H1 (cell line): ENCODE measurements at regions not wholly inside any gene's neighbourhood (a gene's known extent, or its start where the extent isn't known, plus 50 kb on each side); places are given as distances from the start of the nearest gene placed in this dataset.

Experiments used
- CBX5 ChIP-seq: fragments of 300-800, 300-1000 bp; sonication (generic); IDR thresholded peaks from 2 replicates; pipeline ENCODE4 v1.7.1; 2016; ENCODE audit warnings: antibody characterized with exemption, low read length, low read depth
- CHD2 ChIP-seq: IDR thresholded peaks from 2 replicates; pipeline ENCODE4 v1.6.1; 2012; ENCODE audit warnings: low read length, improper control_type of control experiment
- HDAC2 ChIP-seq, 2 experiments: fragments of 300-600 bp in 1 of 2; sonication (generic) in 1 of 2; IDR thresholded peaks; 2 replicates each; pipeline ENCODE4 v1.6.1; 2011 to 2012; ENCODE audit warnings: low read depth in 2 of 2, low read length in 2 of 2, mild to moderate bottlenecking in 2 of 2, moderate library complexity in 2 of 2, borderline replicate concordance in 1 of 2, inconsistent platforms in 1 of 2
- JUN ChIP-seq: IDR thresholded peaks from 2 replicates; pipeline ENCODE4 v1.6.1; 2011; ENCODE audit warnings: low read depth, mild to moderate bottlenecking, improper control_type of control experiment, low read length
- MAFK ChIP-seq: IDR thresholded peaks from 2 replicates; pipeline ENCODE4 v1.6.1; 2012; ENCODE audit warnings: low read depth, mild to moderate bottlenecking, improper control_type of control experiment, low read length
- POLR2A ChIP-seq, 2 experiments: IDR thresholded peaks; 1 replicate in 1 of 2; 2 replicates in 1 of 2; pipeline ENCODE4 v1.6.1; 2011; ENCODE audit warnings: low read depth in 2 of 2, low read length in 2 of 2, mild to moderate bottlenecking in 2 of 2; ENCODE audit errors: control extremely low read depth in 1 of 2
- RBBP5 ChIP-seq: IDR thresholded peaks from 2 replicates; pipeline ENCODE4 v1.7.1; 2012; ENCODE audit warnings: low read depth, mild to moderate bottlenecking, inconsistent platforms, low read length, moderate library complexity, borderline replicate concordance
- SIN3A ChIP-seq, 2 experiments: IDR thresholded peaks in 1 of 2; conservative IDR thresholded peaks in 1 of 2; 2 replicates each; pipeline ENCODE4 v1.6.1; 2011 to 2012; ENCODE audit warnings: low read length in 2 of 2, improper control_type of control experiment in 1 of 2, low read depth in 1 of 2, mild to moderate bottlenecking in 1 of 2
- TBP ChIP-seq: IDR thresholded peaks from 2 replicates; pipeline ENCODE4 v1.6.1; 2011; ENCODE audit warnings: low read depth, low read length, improper control_type of control experiment
- TCF12 ChIP-seq: IDR thresholded peaks from 2 replicates; pipeline ENCODE4 v1.6.1; 2011; ENCODE audit warnings: low read depth, mild to moderate bottlenecking, low read length
- TEAD4 ChIP-seq: IDR thresholded peaks from 2 replicates; pipeline ENCODE4 v1.6.1; 2012; ENCODE audit warnings: low read depth, low read length, inconsistent platforms, mixed read lengths
- TF ChIP-seq, protein P1 (sequence below): fragments of 300-600 bp; sonication (generic); IDR thresholded peaks from 2 replicates; pipeline ENCODE4 v1.7.1; 2012; ENCODE audit warnings: low read length, moderate library complexity, mild to moderate bottlenecking, inconsistent platforms; ENCODE audit not compliant: insufficient replicate concordance
- TF ChIP-seq, protein P2 (sequence below): IDR thresholded peaks from 2 replicates; pipeline ENCODE4 v1.6.1; 2012; ENCODE audit warnings: inconsistent platforms

DNA sequence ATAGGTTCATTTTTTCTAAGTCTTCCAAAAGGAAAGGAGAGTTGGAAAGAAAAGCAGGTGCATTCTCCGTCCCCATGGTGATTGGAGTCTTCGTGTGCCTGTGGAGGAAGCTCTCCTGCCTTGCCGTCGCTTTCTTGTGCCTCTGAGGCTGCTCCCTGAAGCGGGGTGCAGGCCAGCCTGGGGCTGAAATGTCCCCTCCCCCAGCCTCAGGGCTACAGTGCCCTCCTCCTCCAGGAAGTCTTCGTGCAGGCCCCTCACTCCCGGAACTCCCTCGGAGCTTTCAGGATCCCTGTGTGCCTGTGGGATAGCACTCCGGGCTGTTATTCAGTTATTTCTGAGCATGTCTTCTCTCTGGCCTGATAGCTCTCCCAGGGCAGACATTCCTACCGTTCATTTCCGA is 569.2 kb downstream of the VRK1 start (continued):
- TF ChIP-seq, protein P1, sequence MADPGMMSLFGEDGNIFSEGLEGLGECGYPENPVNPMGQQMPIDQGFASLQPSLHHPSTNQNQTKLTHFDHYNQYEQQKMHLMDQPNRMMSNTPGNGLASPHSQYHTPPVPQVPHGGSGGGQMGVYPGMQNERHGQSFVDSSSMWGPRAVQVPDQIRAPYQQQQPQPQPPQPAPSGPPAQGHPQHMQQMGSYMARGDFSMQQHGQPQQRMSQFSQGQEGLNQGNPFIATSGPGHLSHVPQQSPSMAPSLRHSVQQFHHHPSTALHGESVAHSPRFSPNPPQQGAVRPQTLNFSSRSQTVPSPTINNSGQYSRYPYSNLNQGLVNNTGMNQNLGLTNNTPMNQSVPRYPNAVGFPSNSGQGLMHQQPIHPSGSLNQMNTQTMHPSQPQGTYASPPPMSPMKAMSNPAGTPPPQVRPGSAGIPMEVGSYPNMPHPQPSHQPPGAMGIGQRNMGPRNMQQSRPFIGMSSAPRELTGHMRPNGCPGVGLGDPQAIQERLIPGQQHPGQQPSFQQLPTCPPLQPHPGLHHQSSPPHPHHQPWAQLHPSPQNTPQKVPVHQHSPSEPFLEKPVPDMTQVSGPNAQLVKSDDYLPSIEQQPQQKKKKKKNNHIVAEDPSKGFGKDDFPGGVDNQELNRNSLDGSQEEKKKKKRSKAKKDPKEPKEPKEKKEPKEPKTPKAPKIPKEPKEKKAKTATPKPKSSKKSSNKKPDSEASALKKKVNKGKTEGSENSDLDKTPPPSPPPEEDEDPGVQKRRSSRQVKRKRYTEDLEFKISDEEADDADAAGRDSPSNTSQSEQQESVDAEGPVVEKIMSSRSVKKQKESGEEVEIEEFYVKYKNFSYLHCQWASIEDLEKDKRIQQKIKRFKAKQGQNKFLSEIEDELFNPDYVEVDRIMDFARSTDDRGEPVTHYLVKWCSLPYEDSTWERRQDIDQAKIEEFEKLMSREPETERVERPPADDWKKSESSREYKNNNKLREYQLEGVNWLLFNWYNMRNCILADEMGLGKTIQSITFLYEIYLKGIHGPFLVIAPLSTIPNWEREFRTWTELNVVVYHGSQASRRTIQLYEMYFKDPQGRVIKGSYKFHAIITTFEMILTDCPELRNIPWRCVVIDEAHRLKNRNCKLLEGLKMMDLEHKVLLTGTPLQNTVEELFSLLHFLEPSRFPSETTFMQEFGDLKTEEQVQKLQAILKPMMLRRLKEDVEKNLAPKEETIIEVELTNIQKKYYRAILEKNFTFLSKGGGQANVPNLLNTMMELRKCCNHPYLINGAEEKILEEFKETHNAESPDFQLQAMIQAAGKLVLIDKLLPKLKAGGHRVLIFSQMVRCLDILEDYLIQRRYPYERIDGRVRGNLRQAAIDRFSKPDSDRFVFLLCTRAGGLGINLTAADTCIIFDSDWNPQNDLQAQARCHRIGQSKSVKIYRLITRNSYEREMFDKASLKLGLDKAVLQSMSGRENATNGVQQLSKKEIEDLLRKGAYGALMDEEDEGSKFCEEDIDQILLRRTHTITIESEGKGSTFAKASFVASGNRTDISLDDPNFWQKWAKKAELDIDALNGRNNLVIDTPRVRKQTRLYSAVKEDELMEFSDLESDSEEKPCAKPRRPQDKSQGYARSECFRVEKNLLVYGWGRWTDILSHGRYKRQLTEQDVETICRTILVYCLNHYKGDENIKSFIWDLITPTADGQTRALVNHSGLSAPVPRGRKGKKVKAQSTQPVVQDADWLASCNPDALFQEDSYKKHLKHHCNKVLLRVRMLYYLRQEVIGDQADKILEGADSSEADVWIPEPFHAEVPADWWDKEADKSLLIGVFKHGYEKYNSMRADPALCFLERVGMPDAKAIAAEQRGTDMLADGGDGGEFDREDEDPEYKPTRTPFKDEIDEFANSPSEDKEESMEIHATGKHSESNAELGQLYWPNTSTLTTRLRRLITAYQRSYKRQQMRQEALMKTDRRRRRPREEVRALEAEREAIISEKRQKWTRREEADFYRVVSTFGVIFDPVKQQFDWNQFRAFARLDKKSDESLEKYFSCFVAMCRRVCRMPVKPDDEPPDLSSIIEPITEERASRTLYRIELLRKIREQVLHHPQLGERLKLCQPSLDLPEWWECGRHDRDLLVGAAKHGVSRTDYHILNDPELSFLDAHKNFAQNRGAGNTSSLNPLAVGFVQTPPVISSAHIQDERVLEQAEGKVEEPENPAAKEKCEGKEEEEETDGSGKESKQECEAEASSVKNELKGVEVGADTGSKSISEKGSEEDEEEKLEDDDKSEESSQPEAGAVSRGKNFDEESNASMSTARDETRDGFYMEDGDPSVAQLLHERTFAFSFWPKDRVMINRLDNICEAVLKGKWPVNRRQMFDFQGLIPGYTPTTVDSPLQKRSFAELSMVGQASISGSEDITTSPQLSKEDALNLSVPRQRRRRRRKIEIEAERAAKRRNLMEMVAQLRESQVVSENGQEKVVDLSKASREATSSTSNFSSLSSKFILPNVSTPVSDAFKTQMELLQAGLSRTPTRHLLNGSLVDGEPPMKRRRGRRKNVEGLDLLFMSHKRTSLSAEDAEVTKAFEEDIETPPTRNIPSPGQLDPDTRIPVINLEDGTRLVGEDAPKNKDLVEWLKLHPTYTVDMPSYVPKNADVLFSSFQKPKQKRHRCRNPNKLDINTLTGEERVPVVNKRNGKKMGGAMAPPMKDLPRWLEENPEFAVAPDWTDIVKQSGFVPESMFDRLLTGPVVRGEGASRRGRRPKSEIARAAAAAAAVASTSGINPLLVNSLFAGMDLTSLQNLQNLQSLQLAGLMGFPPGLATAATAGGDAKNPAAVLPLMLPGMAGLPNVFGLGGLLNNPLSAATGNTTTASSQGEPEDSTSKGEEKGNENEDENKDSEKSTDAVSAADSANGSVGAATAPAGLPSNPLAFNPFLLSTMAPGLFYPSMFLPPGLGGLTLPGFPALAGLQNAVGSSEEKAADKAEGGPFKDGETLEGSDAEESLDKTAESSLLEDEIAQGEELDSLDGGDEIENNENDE = no peak
- TF ChIP-seq, protein P2, sequence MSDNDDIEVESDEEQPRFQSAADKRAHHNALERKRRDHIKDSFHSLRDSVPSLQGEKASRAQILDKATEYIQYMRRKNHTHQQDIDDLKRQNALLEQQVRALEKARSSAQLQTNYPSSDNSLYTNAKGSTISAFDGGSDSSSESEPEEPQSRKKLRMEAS = peak; percentile 68
- TF ChIP-seq JUN (no peak), SIN3A (conservative IDR thresholded peaks at IDR 0.05 in 1 of 2, IDR thresholded peaks at IDR 0.05 in 1 of 2; ENCODE audit: low read depth in 1 of 2, low read length in 2 of 2) (no peak), POLR2A (IDR thresholded peaks at IDR 0.05; ENCODE audit: control extremely low read depth in 1 of 2, low read depth in 2 of 2, low read length in 2 of 2) (no peak), CHD2 (no peak), CBX5 (no peak), TEAD4 (no peak), MAFK (no peak), TCF12 (no peak), TBP (no peak), RBBP5 (no peak), HDAC2 (IDR thresholded peaks at IDR 0.05; ENCODE audit: borderline replicate concordance in 1 of 2, low read depth in 2 of 2, low read length in 2 of 2) (no peak)
